ENCODE measurements at regions not wholly inside any gene's neighbourhood (a gene's known extent, or its start where the extent isn't known, plus 50 kb on each side); places are given as distances from the start of the nearest gene placed in this dataset.

DNA sequence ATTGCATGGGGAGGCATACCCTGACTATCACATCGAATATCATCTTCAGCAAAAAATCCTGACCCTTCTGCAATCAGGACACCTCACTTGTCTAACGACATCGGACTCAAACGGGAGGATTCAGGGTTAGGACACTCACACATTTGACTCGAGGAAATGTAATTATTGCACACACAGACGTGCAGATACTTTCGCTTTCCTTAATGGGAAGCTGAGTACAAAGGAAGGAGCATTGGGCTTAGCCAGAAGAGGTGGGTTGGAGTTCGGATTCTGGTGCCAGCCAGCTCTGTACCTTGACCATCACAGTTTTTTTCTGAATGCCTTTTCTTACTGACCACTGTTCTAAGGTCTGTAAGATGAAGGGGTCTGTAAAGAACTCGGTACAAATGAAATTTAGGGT lies 260.4 kb downstream of the GALC start:
- TF ChIP-seq POLR2A (IDR thresholded peaks at IDR 0.05; ENCODE audit: low read depth, low read length), result no peak
- DNase-seq (ENCODE audit: insufficient read length, low spot score) (no peak), FAIRE-seq (no peak)

DNA sequence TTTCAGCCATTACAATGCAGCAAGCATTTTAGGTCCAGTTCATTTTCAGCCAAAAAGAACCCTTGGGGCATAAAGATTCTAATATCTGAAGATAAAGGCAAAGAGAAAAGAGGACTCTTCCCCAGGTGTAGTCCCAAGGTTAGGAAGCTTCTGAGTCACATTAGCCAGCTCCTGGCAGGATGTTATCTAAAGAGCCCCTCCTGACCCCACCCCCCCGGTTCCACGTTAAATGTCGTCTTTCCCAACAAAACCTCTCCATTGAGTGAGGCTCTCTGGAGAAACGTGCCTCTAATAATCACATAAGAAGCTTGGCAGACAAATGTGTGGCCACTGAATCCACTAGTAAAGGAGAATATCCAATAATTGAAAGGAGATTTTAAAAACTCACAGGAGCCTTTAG lies 267.7 kb downstream of the GALC start:
- DNase-seq (ENCODE audit: insufficient read length, low spot score) (no peak), FAIRE-seq (no peak)
- no peak for TF ChIP-seq POLR2A (IDR thresholded peaks at IDR 0.05; ENCODE audit: low read depth, low read length)

DNA sequence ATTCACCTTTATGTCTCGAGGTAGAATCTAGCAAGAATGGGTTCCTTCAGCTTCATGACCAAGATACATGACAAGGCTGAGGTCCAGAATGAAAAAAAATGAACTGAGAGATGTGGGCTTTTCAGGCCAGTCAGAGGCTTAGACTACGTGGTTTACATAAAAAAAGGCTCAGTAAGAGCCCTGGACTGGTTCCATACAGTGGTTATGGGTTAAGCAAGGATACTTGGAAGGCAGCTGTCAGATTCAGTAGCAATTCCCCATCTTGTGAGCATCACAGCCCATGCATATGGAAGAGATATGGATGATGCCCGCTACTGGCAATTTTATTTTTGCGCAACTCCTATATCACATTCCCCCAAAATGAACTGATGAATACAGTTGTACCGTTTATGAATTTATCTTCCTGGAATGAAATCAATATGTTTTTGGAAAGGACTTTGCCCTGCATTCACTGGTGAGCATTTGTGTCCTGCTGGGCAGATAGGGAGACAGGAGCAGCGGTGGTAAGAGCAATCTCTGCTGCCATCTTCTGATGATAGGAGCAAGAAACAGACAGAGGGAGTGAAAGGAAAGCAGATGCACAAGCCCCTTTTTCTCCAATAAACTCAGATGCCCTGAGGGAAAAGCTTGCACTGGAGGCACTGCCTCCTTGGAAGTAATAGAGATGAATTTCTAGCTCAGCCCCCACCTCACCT lies 280.4 kb downstream of the GALC start:
- no peak for FAIRE-seq
- no peak for TF ChIP-seq POLR2A (IDR thresholded peaks at IDR 0.05; ENCODE audit: low read depth, low read length)
- no peak for DNase-seq (ENCODE audit: insufficient read length, low spot score)

DNA sequence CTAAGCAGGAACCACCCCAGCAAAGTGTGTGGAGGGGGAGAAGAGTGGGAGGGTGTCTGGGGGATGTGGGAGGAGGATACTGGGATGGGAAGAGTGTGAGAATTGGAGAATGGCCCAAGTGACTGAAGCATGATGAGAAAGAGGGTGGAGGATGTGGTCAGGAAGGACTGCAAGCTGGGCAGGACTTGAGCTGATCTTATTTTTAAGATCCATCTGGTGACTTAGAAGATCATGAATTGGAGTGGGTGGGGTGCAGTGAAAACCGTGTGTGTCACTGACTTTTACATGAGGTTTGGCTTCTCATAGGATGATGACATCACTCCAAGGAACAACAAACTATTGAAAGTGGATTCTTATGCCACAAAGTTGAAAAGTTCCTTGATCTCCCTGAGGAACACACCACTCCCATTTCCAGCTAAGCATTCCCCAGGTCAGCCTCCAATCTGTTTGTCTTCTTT lies 287.5 kb downstream of the GALC start:
- TF ChIP-seq POLR2A (IDR thresholded peaks at IDR 0.05; ENCODE audit: low read depth, low read length), result no peak
- DNase-seq (ENCODE audit: insufficient read length, low spot score) (no peak), FAIRE-seq (no peak)

DNA sequence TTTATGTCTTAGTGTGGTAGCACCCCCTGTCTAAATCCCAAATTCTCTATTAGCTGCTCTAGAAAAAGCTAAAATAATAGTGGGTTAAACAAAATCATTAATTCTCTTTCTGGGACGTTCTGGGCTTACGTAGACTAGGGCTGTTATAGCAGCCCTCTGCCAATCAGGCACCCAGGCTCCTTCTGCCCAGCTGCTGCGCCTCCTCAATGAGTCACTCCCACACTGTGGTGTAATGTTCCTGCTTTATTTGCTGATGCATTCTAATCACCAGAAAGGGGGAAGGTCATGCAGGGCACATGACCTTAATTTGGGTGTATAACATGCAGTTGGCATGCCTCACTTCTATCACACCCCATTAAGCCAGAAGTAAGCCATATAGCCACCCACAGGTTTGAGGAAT lies 294.5 kb downstream of the GALC start:
- no peak for DNase-seq (ENCODE audit: insufficient read length, low spot score)
- no peak for TF ChIP-seq POLR2A (IDR thresholded peaks at IDR 0.05; ENCODE audit: low read depth, low read length)
- no peak for FAIRE-seq

DNA sequence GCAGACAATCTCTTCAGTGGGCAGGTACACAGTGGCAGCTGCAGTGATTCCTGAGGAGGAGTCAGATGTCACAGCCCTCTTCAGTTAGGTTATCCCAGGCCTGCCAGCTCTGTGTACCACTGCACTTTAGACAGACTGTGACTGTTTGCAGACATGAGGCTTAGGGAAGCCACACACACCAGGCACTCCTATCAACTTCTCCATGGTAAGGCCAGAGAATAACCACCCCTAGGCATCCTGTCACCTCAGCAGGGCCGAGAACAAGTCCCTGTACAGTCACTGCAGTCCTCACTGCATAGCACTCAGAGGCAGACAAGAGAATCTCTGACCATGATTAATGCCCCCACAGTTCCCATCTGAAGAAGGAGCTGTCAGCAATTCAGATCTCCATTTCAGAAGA lies 296.5 kb downstream of the GALC start:
- FAIRE-seq (no peak), DNase-seq (ENCODE audit: insufficient read length, low spot score) (no peak)
- no peak for TF ChIP-seq POLR2A (IDR thresholded peaks at IDR 0.05; ENCODE audit: low read depth, low read length)

DNA sequence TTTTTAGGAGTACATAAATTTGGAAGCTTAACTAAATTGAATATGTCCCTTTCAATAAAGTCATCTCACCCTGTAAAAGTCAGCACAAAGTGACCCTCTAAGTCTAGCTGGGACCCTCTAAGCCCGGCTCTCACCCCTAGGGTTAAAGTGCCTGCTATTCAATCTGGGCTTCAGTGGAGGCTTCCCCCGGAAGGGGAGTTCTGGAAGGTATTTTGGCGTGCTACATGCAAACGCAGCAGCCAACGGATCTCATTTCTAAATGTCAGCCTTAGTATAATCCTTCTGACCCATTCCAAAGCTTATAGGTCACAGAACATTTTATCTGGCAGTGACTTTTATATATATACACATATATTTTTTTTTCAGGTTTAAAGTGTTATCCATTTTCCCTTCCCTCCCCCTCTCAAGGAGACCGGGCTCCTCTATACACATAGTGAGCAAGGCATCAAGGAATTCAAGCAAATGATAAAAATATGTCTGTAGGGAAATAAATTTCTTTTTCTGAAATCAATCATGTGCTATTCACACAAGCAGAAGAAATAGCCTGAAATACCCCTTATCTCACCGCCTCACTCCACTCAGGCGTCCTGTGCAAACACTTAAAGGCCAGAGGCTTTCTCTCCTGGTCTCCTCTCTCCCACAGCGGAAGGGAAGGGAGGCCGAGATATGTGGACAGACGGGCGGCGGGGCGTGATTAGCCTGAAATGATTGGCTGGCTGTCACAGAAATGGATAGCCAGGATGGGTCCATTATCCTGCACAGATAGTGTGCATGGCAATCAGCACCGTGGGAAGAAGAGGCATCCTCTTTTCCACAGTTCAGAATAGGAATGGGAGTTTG lies 301.7 kb downstream of the GALC start:
- DNase-seq (ENCODE audit: insufficient read length, low spot score) (no peak), FAIRE-seq (no peak)
- no peak for TF ChIP-seq POLR2A (IDR thresholded peaks at IDR 0.05; ENCODE audit: low read depth, low read length)

DNA sequence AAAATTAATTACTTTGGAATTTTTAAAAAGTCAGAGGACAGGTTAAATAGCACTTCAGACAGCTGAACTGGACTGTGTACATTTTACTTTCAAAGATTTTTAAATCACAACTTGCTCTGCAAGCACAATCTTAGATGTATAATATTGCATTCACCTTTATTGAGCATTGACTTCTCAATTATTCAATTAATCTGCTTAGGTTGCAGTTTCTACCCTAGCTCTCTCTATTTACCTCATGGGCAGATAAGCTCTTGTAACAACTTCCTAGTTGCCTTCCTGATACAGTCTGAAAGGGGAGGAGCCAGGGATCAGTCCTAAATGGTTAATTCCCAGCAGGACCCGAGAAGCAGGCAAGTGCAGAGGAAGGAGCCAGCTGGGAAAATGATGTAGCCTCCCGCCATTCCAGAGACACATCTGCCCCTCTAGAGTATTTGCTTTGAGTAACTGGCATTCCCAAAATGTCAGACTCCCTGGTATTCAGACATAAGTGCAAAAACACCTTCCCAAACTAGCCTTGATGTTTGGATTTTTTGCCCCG lies 302.8 kb downstream of the GALC start:
- TF ChIP-seq POLR2A (IDR thresholded peaks at IDR 0.05; ENCODE audit: low read depth, low read length), result no peak
- no peak for DNase-seq (ENCODE audit: insufficient read length, low spot score)
- FAIRE-seq, result no peak

DNA sequence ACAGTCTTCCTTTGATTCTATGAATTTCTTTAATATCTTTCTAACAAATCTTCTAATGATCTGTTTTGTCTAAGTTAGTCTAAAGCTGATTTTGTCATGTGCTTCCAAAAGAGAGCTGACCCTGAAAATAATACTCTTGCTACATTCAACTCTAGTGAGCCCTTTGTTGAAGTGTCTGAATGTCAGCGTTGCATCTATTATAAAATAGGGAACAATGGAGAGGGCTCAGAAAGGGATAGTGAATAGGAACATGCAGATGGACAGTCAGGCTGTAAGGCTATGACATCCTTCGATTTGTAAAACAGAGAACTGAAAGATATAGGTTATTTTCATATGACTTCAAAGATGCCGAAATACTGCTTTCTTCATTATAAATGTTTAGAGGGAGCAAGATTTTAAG lies 304.5 kb downstream of the GALC start:
- DNase-seq (ENCODE audit: insufficient read length, low spot score) (no peak), FAIRE-seq (no peak)
- TF ChIP-seq POLR2A (IDR thresholded peaks at IDR 0.05; ENCODE audit: low read depth, low read length), result no peak

DNA sequence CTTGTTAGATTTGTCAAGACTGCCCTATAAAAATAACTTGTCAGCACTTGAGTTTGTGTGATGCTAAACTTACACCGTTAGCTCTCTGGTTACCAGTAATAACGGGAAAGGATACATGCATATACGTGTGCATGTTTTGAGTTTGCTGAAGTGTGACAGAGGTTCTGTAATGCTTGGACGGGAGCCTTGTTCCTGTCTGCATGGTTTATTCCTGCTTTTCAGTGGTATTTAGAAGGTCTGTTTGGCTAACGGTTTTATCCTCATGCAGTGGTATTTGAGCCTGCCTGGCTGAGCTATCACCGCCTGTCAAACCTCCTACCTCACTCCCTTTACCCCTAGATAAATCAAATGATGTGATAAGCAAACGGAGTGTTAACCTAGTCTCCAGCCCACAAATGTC lies 305.6 kb downstream of the GALC start:
- DNase-seq (ENCODE audit: insufficient read length, low spot score) (no peak), FAIRE-seq (no peak)
- TF ChIP-seq POLR2A (IDR thresholded peaks at IDR 0.05; ENCODE audit: low read depth, low read length), result no peak

DNA sequence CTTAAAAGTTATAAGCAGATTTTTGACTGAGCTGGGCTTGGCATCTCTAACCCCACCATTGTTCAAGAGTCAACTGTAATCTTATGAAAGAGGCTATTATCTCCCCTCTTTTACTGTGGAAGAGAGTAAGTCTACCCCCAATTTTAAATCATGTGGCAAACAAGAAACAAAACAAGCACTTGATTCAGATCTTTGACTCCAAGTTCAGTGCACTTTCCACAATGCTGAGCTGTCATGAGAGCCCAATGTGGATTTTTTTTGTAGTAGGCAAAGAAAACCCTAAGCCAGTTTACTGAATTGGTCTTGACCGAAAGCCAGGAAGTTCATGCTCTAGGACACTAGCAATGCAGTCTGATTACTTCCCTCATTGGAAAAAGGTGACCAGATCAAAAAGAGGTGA lies 306.2 kb downstream of the GALC start:
- no peak for TF ChIP-seq POLR2A (IDR thresholded peaks at IDR 0.05; ENCODE audit: low read depth, low read length)
- no peak for FAIRE-seq
- DNase-seq (ENCODE audit: insufficient read length, low spot score), result no peak

DNA sequence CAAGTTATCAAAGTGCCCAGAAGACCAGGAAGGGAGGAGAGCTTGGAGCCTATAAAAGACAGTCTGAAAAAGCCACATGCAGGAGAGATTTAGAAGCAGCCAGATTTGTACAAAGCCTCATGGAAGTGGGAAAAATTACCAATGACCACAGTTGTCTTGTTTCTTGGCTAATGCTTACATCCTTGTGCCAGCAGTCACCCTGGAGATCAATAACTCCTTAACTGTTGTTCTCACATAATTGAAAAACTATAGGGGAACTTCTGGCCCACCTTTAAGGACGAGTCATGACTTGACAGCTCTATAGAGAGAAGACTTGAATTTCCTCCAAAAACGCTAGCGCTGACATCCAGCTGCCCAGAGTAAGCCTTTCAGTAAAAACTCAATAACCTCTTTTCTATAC lies 313.1 kb downstream of the GALC start:
- TF ChIP-seq POLR2A (IDR thresholded peaks at IDR 0.05; ENCODE audit: low read depth, low read length), result no peak
- FAIRE-seq, result no peak
- no peak for DNase-seq (ENCODE audit: insufficient read length, low spot score)

DNA sequence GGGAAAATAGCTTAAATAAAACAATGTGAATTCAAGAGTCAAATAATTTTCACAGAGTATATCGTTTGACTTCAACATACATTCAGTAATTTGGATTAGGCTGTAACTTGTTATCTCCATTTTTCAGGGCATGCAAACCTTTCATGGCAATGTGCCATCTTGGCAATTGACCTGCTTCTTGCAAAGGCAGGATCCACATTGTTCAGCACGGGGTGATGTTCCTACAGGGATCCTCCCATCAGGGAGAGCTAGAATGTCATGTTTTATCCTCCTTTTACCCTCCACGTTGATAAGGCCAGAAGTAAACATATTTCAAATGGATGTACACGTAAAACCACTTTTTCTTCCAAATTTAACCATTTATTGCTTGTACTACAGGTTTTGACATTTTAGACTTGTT lies 314.4 kb downstream of the GALC start:
- FAIRE-seq (no peak), DNase-seq (ENCODE audit: insufficient read length, low spot score) (no peak)
- no peak for TF ChIP-seq POLR2A (IDR thresholded peaks at IDR 0.05; ENCODE audit: low read depth, low read length)

DNA sequence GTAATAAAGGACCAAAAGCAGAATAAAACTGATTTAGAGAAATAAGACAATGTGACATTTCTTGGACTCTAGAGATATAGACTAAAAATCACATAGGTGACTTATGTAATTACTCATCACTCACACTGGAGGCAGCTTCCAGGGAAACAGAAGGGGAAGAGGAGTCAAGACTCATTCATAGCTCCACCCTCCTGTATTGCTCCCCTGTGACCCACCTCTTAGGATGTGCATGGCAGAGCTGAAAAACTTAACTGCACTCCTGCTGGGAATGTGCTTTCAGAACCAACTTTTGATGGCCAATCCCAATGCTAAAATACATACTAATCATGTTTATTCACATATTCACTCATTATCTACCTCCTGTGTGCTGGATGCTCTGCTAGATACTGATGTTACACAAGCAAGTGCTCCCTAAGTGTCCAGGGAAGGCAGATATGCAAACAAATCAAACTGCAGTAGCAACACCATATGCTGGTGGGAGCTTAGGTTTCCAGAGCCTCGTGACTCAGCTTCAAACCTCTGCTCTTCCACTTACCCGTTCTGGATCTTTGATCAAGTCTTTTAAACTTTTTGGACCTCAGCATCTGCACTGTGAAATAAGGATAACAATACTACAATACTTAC lies 316.1 kb downstream of the GALC start:
- DNase-seq (ENCODE audit: insufficient read length, low spot score) (no peak), FAIRE-seq (no peak)
- TF ChIP-seq POLR2A (IDR thresholded peaks at IDR 0.05; ENCODE audit: low read depth, low read length), result no peak
